Activated naive CD8-positive, alpha-beta T cell treated with anti-CD3 and anti-CD28 coated beads for 36 hours (primary cell): ENCODE measurements at regions not wholly inside any gene's neighbourhood (a gene's known extent, or its start where the extent isn't known, plus 50 kb on each side); places are given as distances from the start of the nearest gene placed in this dataset.
"Not testable (repeated sequence)": the region's sequence is repeated elsewhere in the genome, so short reads cannot be mapped to it uniquely, and the experiment has no call there.

Experiments used
- DNase-seq: peaks from one replicate; pipeline ENCODE4 v3.0.0; 2021
- H3K27ac Mint-ChIP-seq: one replicate; pipeline ENCODE4 v1.8.0; 2022; ENCODE audit warnings: mild to moderate bottlenecking, moderate library complexity, mixed read lengths
- H3K27me3 Mint-ChIP-seq: one replicate; pipeline ENCODE4 v1.8.0; 2022; ENCODE audit warnings: mild to moderate bottlenecking, mixed read lengths
- H3K36me3 Mint-ChIP-seq: one replicate; pipeline ENCODE4 v1.8.0; 2021; ENCODE audit warnings: mild to moderate bottlenecking, mixed read lengths
- H3K4me1 Mint-ChIP-seq: one replicate; pipeline ENCODE4 v1.8.0; 2021; ENCODE audit warnings: mixed read lengths
- H3K4me3 Mint-ChIP-seq: one replicate; pipeline ENCODE4 v1.8.0; 2022; ENCODE audit warnings: mild to moderate bottlenecking, moderate library complexity, mixed read lengths
- H3K9me3 Mint-ChIP-seq: one replicate; pipeline ENCODE4 v1.8.0; 2022; ENCODE audit warnings: mixed read lengths

GRCh38 chr2:38243186-38243880 is 133.7 kb downstream of the ATL2 start:
- Mint-ChIP-seq H3K4me1 (no peaks in the 10 kb centered on the region), H3K36me3 (no peaks in the 10 kb centered on the region), H3K9me3 (no peaks in the 10 kb centered on the region), H3K27ac (no peak overlapping the region), H3K27me3 (no peaks in the 10 kb centered on the region), H3K4me3 (no peak overlapping the region)
- DNase-seq, result no peak

- Mint-ChIP-seq H3K27me3 (peaks cover 4% of the 10 kb centered on the region), H3K9me3 (peaks cover 3% of the 10 kb centered on the region), H3K36me3 (no peaks in the 10 kb centered on the region), H3K4me1 (no peaks in the 10 kb centered on the region), H3K27ac (no peak overlapping the region), H3K4me3 (no peak overlapping the region)
- DNase-seq, result no peak
Measured at GRCh38 chr2:38239452-38239851, 137.6 kb downstream of the ATL2 start.

- not testable (repeated sequence) for H3K9me3 Mint-ChIP-seq, H3K4me3 Mint-ChIP-seq, H3K27ac Mint-ChIP-seq, H3K36me3 Mint-ChIP-seq, H3K4me1 Mint-ChIP-seq, DNase-seq
- H3K27me3 Mint-ChIP-seq, result peaks cover 12% of the 10 kb centered on the region
Measured at GRCh38 chr2:38238705-38239104, 138.4 kb downstream of the ATL2 start.

- no peak for DNase-seq
- Mint-ChIP-seq H3K9me3 (peaks cover 4% of the 10 kb centered on the region), H3K4me1 (no peaks in the 10 kb centered on the region), H3K36me3 (no peaks in the 10 kb centered on the region), H3K27ac (no peak overlapping the region), H3K27me3 (peaks cover 19% of the 10 kb centered on the region), H3K4me3 (no peak overlapping the region)
Measured at GRCh38 chr2:38237311-38237710, 139.8 kb downstream of the ATL2 start.

- Mint-ChIP-seq H3K27ac (no peak overlapping the region), H3K36me3 (no peaks in the 10 kb centered on the region), H3K4me1 (no peaks in the 10 kb centered on the region), H3K9me3 (peaks cover 4% of the 10 kb centered on the region), H3K27me3 (peaks cover 32% of the 10 kb centered on the region), H3K4me3 (no peak overlapping the region)
- no peak for DNase-seq
Measured at GRCh38 chr2:38233231-38233983, 143.7 kb downstream of the ATL2 start.

- DNase-seq, result no peak
- peaks cover 4% of the 10 kb centered on the region for H3K9me3 Mint-ChIP-seq
- H3K4me3 Mint-ChIP-seq, result no peak overlapping the region
- peaks cover 38% of the 10 kb centered on the region for H3K27me3 Mint-ChIP-seq
- no peak overlapping the region for H3K27ac Mint-ChIP-seq
- no peaks in the 10 kb centered on the region for H3K4me1 Mint-ChIP-seq
- no peaks in the 10 kb centered on the region for H3K36me3 Mint-ChIP-seq
Measured at GRCh38 chr2:38232454-38232853, 144.6 kb downstream of the ATL2 start.

- H3K9me3 Mint-ChIP-seq, result peaks cover 4% of the 10 kb centered on the region
- no peaks in the 10 kb centered on the region for H3K4me1 Mint-ChIP-seq
- H3K36me3 Mint-ChIP-seq, result no peaks in the 10 kb centered on the region
- no peak overlapping the region for H3K4me3 Mint-ChIP-seq
- no peak overlapping the region for H3K27ac Mint-ChIP-seq
- DNase-seq, result no peak
- peaks cover 54% of the 10 kb centered on the region for H3K27me3 Mint-ChIP-seq
Measured at GRCh38 chr2:38230756-38231155, 146.3 kb downstream of the ATL2 start.

GRCh38 chr2:38228753-38229152 is 148.3 kb downstream of the ATL2 start:
- Mint-ChIP-seq H3K27me3 (peaks cover 60% of the 10 kb centered on the region), H3K9me3 (no peaks in the 10 kb centered on the region), H3K36me3 (no peaks in the 10 kb centered on the region)

GRCh38 chr2:38224821-38225437 is 149.0 kb upstream of the CYP1B1 start:
- Mint-ChIP-seq H3K27me3 (peaks cover 56% of the 10 kb centered on the region), H3K4me3 (no peak overlapping the region), H3K9me3 (peaks cover 1% of the 10 kb centered on the region), H3K27ac (no peak overlapping the region), H3K4me1 (no peaks in the 10 kb centered on the region), H3K36me3 (no peaks in the 10 kb centered on the region)
- no peak for DNase-seq

More at GRCh38 chr2:38228753-38229152, 148.3 kb downstream of the ATL2 start:
- H3K4me3 Mint-ChIP-seq, result no peak overlapping the region
- H3K4me1 Mint-ChIP-seq, result no peaks in the 10 kb centered on the region
- DNase-seq, result no peak
- no peak overlapping the region for H3K27ac Mint-ChIP-seq

GRCh38 chr2:38224181-38224580 is 148.2 kb upstream of the CYP1B1 start:
- Mint-ChIP-seq H3K4me1 (no peaks in the 10 kb centered on the region), H3K27ac (no peak overlapping the region), H3K9me3 (peaks cover 4% of the 10 kb centered on the region), H3K27me3 (peaks cover 62% of the 10 kb centered on the region), H3K36me3 (no peaks in the 10 kb centered on the region), H3K4me3 (no peak overlapping the region)
- DNase-seq, result no peak

- Mint-ChIP-seq H3K4me3 (no peak overlapping the region), H3K9me3 (peaks cover 4% of the 10 kb centered on the region), H3K4me1 (no peaks in the 10 kb centered on the region), H3K27ac (no peak overlapping the region), H3K27me3 (peaks cover 63% of the 10 kb centered on the region), H3K36me3 (no peaks in the 10 kb centered on the region)
- DNase-seq, result no peak
Measured at GRCh38 chr2:38223256-38223655, 147.3 kb upstream of the CYP1B1 start.

- Mint-ChIP-seq H3K4me3 (no peak overlapping the region), H3K27ac (no peak overlapping the region), H3K9me3 (peaks cover 4% of the 10 kb centered on the region), H3K4me1 (no peaks in the 10 kb centered on the region), H3K27me3 (peaks cover 41% of the 10 kb centered on the region), H3K36me3 (no peaks in the 10 kb centered on the region)
- no peak for DNase-seq
Measured at GRCh38 chr2:38220164-38220563, 144.2 kb upstream of the CYP1B1 start.

GRCh38 chr2:38218995-38219394 is 143.0 kb upstream of the CYP1B1 start:
- Mint-ChIP-seq H3K27ac (no peak overlapping the region), H3K9me3 (peaks cover 4% of the 10 kb centered on the region), H3K36me3 (no peaks in the 10 kb centered on the region), H3K4me1 (no peaks in the 10 kb centered on the region), H3K4me3 (no peak overlapping the region), H3K27me3 (peaks cover 30% of the 10 kb centered on the region)
- DNase-seq, result no peak

- DNase-seq, result no peak
- Mint-ChIP-seq H3K9me3 (peaks cover 4% of the 10 kb centered on the region), H3K27ac (no peak overlapping the region), H3K36me3 (no peaks in the 10 kb centered on the region), H3K4me3 (no peak overlapping the region), H3K27me3 (peaks cover 27% of the 10 kb centered on the region), H3K4me1 (peaks cover 3% of the 10 kb centered on the region)
Measured at GRCh38 chr2:38218591-38218991, 142.6 kb upstream of the CYP1B1 start.

GRCh38 chr2:38217401-38218188 is 141.6 kb upstream of the CYP1B1 start:
- H3K27me3 Mint-ChIP-seq, result peaks cover 20% of the 10 kb centered on the region
- H3K36me3 Mint-ChIP-seq, result no peaks in the 10 kb centered on the region
- peaks cover 7% of the 10 kb centered on the region for H3K9me3 Mint-ChIP-seq
- H3K27ac Mint-ChIP-seq, result no peak overlapping the region
- DNase-seq, result no peak
- H3K4me1 Mint-ChIP-seq, result peaks cover 4% of the 10 kb centered on the region
- no peak overlapping the region for H3K4me3 Mint-ChIP-seq
